ENCODE measurements at regions not wholly inside any gene's neighbourhood (a gene's known extent, or its start where the extent isn't known, plus 50 kb on each side); places are given as distances from the start of the nearest gene placed in this dataset.
A peak's percentile ranks its signal among the peaks of the same experiment; 100 is the strongest.

- Mint-ChIP-seq H3K27me3 (ENCODE audit: low read depth) (peaks cover 3% of the 10 kb centered on the region), H3K4me1 (peaks cover 5% of the 10 kb centered on the region), H3K9me3 (peaks cover 3% of the 10 kb centered on the region), H3K36me3 (no peaks in the 10 kb centered on the region), H3K27ac (no peak overlapping the region), H3K4me3 (no peak overlapping the region)
- no peak for DNase-seq (ENCODE audit: low spot score in 2 of 2, unreplicated experiment in 2 of 2)
- TF ChIP-seq, protein P1, sequence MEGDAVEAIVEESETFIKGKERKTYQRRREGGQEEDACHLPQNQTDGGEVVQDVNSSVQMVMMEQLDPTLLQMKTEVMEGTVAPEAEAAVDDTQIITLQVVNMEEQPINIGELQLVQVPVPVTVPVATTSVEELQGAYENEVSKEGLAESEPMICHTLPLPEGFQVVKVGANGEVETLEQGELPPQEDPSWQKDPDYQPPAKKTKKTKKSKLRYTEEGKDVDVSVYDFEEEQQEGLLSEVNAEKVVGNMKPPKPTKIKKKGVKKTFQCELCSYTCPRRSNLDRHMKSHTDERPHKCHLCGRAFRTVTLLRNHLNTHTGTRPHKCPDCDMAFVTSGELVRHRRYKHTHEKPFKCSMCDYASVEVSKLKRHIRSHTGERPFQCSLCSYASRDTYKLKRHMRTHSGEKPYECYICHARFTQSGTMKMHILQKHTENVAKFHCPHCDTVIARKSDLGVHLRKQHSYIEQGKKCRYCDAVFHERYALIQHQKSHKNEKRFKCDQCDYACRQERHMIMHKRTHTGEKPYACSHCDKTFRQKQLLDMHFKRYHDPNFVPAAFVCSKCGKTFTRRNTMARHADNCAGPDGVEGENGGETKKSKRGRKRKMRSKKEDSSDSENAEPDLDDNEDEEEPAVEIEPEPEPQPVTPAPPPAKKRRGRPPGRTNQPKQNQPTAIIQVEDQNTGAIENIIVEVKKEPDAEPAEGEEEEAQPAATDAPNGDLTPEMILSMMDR (IDR thresholded peaks at IDR 0.05; ENCODE audit: unreplicated experiment) = no peak
These were observed 81.1 kb downstream of the SEC61B start for GRCh38 chr9:99303177-99303576.

- H3K27ac Mint-ChIP-seq = no peak overlapping the region
- no peak overlapping the region for H3K4me3 Mint-ChIP-seq
- H3K4me1 Mint-ChIP-seq = peaks cover 6% of the 10 kb centered on the region
- TF ChIP-seq, protein P1 (IDR thresholded peaks at IDR 0.05; ENCODE audit: unreplicated experiment) = no peak
- no peak for DNase-seq (ENCODE audit: low spot score in 2 of 2, unreplicated experiment in 2 of 2)
- H3K27me3 Mint-ChIP-seq (ENCODE audit: low read depth) = no peaks in the 10 kb centered on the region
- no peaks in the 10 kb centered on the region for H3K36me3 Mint-ChIP-seq
- peaks cover 3% of the 10 kb centered on the region for H3K9me3 Mint-ChIP-seq
These were observed 83.0 kb downstream of the SEC61B start for GRCh38 chr9:99305124-99305523.

DNA sequence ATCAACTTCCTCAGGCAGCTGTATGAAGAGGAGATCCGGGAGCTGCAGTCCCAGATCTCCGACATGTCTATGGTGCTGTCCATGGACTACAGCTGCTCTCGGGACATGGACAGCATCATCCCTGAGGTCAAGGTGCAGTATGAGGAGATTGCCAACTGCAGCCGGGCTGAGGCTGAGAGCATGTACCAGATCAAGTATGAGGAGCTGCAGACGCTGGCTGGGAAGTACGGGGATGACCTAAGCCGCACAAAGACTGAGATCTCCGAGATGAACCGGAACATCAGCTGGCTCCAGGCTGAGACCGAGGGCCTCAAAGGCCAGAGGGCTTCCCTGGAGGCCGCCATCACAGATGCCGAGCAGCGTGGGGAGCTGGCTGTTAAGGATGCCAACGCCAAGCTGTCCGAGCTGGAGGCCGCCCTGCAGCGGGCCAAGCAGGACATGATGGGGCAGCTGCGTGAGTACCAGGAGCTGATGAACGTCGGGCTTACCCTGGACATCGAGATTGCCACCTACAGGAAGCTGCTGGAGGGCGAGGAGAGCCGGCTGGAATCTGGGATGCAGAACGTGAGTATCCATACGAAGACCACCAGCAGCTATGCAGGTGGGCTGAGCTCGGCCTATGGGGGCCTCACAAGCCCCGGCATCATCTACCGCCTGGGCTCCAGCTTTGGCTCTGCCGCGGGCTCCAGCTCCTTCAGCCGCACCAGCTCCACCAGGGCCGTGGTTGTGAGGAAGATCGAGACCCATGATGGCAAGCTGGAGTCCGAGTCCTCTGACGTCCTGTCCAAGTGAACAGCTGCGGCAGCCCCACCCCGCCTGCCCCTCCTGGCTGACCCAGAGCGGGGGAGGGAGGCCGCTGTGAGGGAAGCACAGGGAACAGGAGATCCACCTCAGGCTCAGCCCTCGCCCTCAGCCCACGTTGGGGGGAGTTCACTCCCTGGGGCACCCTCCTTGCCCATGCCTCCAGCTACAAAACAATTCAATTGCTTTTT is 84.0 kb downstream of the SEC61B start:
- H3K27me3 Mint-ChIP-seq (ENCODE audit: low read depth) = no peaks in the 10 kb centered on the region

GRCh38 chr9:99307851-99308250 is 85.8 kb downstream of the SEC61B start:
- TF ChIP-seq, protein P1 (IDR thresholded peaks at IDR 0.05; ENCODE audit: unreplicated experiment) = no peak
- Mint-ChIP-seq H3K9me3 (peaks cover 9% of the 10 kb centered on the region), H3K27ac (peak overlapping the region; percentile 37), H3K4me1 (peaks cover 6% of the 10 kb centered on the region), H3K36me3 (no peaks in the 10 kb centered on the region), H3K27me3 (ENCODE audit: low read depth) (no peaks in the 10 kb centered on the region), H3K4me3 (no peak overlapping the region)
- DNase-seq (ENCODE audit: low spot score in 2 of 2, unreplicated experiment in 2 of 2) = no peak

More for the DNA sequence above, 84.0 kb downstream of the SEC61B start:
- Mint-ChIP-seq H3K4me1 (peaks cover 6% of the 10 kb centered on the region), H3K36me3 (no peaks in the 10 kb centered on the region), H3K27ac (no peak overlapping the region), H3K4me3 (no peak overlapping the region), H3K9me3 (peaks cover 9% of the 10 kb centered on the region)
- TF ChIP-seq, protein P1 (IDR thresholded peaks at IDR 0.05; ENCODE audit: unreplicated experiment) = no peak
- no peak for DNase-seq (ENCODE audit: low spot score in 2 of 2, unreplicated experiment in 2 of 2)

DNA sequence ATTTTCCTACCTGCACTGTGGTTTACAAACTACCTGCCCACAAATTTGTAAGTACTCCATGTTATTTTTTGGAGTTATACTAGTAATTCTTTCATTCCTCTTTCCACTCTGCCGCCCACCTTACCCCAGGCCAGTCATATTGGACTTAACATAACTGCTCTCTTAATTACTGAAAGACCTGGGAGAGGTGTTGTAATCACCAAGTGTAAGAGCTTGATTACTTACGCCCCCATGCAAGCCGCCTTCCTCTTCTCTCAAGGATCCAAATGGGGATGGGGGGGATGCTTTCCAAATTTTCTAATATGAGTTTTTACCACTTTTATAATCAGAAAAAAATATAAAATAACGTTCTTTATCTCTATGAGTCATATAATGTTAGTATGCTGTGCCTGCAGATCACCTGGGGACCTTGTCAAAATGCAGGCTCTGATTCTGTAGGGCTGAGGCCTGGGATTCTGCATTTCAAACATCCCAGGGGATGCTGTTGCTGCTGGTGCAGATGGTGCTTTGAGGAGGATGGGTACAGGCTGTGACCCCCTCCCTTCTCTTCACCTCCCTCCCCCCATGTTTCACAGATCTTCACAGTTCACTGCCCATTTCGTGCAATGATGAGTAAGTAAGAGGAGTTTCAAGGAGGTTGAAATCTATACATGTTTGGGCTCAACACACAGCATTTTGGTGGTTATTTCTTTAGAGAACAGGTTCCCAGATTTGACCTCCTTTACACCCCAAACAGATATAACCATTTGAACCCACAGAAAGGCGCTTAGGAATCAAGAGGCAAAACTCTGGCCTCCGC is 87.3 kb downstream of the SEC61B start:
- H3K4me1 Mint-ChIP-seq = peaks cover 6% of the 10 kb centered on the region
- no peak overlapping the region for H3K4me3 Mint-ChIP-seq
- H3K27me3 Mint-ChIP-seq (ENCODE audit: low read depth) = no peaks in the 10 kb centered on the region
- peaks cover 9% of the 10 kb centered on the region for H3K9me3 Mint-ChIP-seq
- no peaks in the 10 kb centered on the region for H3K36me3 Mint-ChIP-seq
- no peak for DNase-seq (ENCODE audit: low spot score in 2 of 2, unreplicated experiment in 2 of 2)
- no peak overlapping the region for H3K27ac Mint-ChIP-seq
- TF ChIP-seq, protein P1 (IDR thresholded peaks at IDR 0.05; ENCODE audit: unreplicated experiment) = no peak
